ENCODE measurements at regions not wholly inside any gene's neighbourhood (a gene's known extent, or its start where the extent isn't known, plus 50 kb on each side); places are given as distances from the start of the nearest gene placed in this dataset.

- TF ChIP-seq POLR2A (IDR thresholded peaks at IDR 0.05) (peak in 1 of 2 donors; percentile 47), CTCF (IDR thresholded peaks at IDR 0.05 in 4 of 5, conservative IDR thresholded peaks at IDR 0.05 in 1 of 5) (no peak)
- no peaks in the 10 kb centered on the region for H3K9me3 ChIP-seq
- in situ Hi-C loops (cut with MboI; ENCODE audit: low sequenced_read_pairs in 4 of 4): no loop called here
Measured at GRCh38 chr20:50304923-50305635, 114.4 kb downstream of the CEBPB start.

GRCh38 chr20:50305636-50306477 is 115.2 kb downstream of the CEBPB start:
- TF ChIP-seq POLR2A (IDR thresholded peaks at IDR 0.05) (peak; percentile 66 to 68), CTCF (IDR thresholded peaks at IDR 0.05 in 4 of 5, conservative IDR thresholded peaks at IDR 0.05 in 1 of 5) (no peak)
- no peaks in the 10 kb centered on the region for H3K9me3 ChIP-seq
- ATAC-seq: peak; percentile 48 to 52
- intact Hi-C loops (cut with DNase I; ENCODE audit: low total_unique reads) (loop anchor here (1.0 to 10.0 kb wide), 4 partner anchors 27 to 269 kb away; no protein-coding TSS in a partner anchor), in situ Hi-C loops (cut with MboI; ENCODE audit: low sequenced_read_pairs in 4 of 4) (no loop called here)
- DNase-seq: peak; percentile 69 to 84
- no peaks in the 10 kb centered on the region for H3K36me3 ChIP-seq
- H3K4me1 ChIP-seq: peaks cover 57 to 66% of the 10 kb centered on the region in 2 donors
- H3K4me3 ChIP-seq: no peak overlapping the region
- H3K27me3 ChIP-seq: no peaks in the 10 kb centered on the region
- H3K27ac ChIP-seq: peak overlapping the region; percentile 87 to 95 (median 90)

More at GRCh38 chr20:50304923-50305635, 114.4 kb downstream of the CEBPB start:
- intact Hi-C loops (cut with DNase I; ENCODE audit: low total_unique reads): loop anchor here (1.0 to 10.0 kb wide), 4 partner anchors 26 to 270 kb away; no protein-coding TSS in a partner anchor
- no peaks in the 10 kb centered on the region for H3K27me3 ChIP-seq
- peaks cover 57 to 66% of the 10 kb centered on the region in 2 donors for H3K4me1 ChIP-seq
- H3K36me3 ChIP-seq: no peaks in the 10 kb centered on the region
- DNase-seq (peak; percentile 94 to 96), ATAC-seq (peak; percentile 53 to 66)
- H3K27ac ChIP-seq: peak overlapping the region; percentile 87 to 95 (median 90)
- H3K4me3 ChIP-seq: no peak overlapping the region

GRCh38 chr20:50306478-50307423 is 116.1 kb downstream of the CEBPB start:
- in situ Hi-C loops (cut with MboI; ENCODE audit: low sequenced_read_pairs in 4 of 4): no loop called here

More at GRCh38 chr20:50306478-50307423, 116.1 kb downstream of the CEBPB start:
- Histone ChIP-seq H3K9me3 (no peaks in the 10 kb centered on the region), H3K27me3 (no peaks in the 10 kb centered on the region), H3K36me3 (no peaks in the 10 kb centered on the region), H3K4me3 (no peak overlapping the region), H3K27ac (peak overlapping the region; percentile 87 to 95 (median 90)), H3K4me1 (peaks cover 55 to 65% of the 10 kb centered on the region in 2 donors)
- ATAC-seq: no peak
- intact Hi-C loops (cut with DNase I; ENCODE audit: low total_unique reads): loop anchor here (5.0 to 10.0 kb wide), 2 partner anchors 156 to 268 kb away; no protein-coding TSS in a partner anchor
- TF ChIP-seq CTCF (IDR thresholded peaks at IDR 0.05 in 4 of 5, conservative IDR thresholded peaks at IDR 0.05 in 1 of 5) (no peak), POLR2A (IDR thresholded peaks at IDR 0.05) (no peak)
- no peak for DNase-seq

Measured in gastrocnemius medialis (tissue), 4 donors.